ENCODE measurements at regions not wholly inside any gene's neighbourhood (a gene's known extent, or its start where the extent isn't known, plus 50 kb on each side); places are given as distances from the start of the nearest gene placed in this dataset.

DNA sequence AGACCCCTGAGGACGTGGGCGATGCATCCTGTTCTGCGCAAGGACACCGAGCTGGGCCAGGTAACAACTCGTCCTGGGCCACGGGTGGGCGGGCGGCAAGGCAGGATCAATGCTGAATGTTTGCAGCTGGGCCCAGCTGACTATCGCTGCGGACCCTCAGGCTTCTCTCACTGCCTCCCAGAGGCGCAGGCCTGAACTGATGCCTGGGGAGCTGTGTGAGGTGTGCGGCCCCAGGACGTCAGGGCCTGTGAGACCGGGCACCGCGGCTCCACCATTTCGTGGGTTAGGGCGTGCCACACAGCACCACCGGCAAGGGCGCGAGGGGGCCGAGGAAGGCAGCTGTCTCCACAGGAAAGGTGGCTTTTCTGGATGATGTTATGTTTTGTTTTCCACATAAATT is 307.4 kb downstream of the NDUFA10 start:
- no peak for TF ChIP-seq CTCF (IDR thresholded peaks at IDR 0.05)
- TF ChIP-seq EZH2phosphoT487 (IDR thresholded peaks at IDR 0.05) = no peak
- TF ChIP-seq EZH2 (IDR thresholded peaks at IDR 0.05) = no peak
- Histone ChIP-seq H3K9me3 (ENCODE audit: low read depth) (no peaks in the 10 kb centered on the region), H2AFZ (replicated peaks) (no peak overlapping the region), H3K4me2 (no peak overlapping the region), H3K36me3 (no peaks in the 10 kb centered on the region), H3K27ac (no peak overlapping the region), H3K4me1 (no peaks in the 10 kb centered on the region), H3K27me3 (no peaks in the 10 kb centered on the region), H3K79me2 (ENCODE audit: low read depth) (no peaks in the 10 kb centered on the region), H4K20me1 (ENCODE audit: low read depth) (no peaks in the 10 kb centered on the region), H3K4me3 (no peak overlapping the region), H3K9ac (no peak overlapping the region), H3F3A (ENCODE audit: low read depth) (no peaks in the 10 kb centered on the region)
- no peak overlapping the region for H3K4me3 Mint-ChIP-seq
- H3K27ac Mint-ChIP-seq = no peak overlapping the region
- H3K27me3 Mint-ChIP-seq (ENCODE audit: insufficient read depth, low read depth) = peaks cover 26% of the 10 kb centered on the region
- no peak for DNase-seq (ENCODE audit: low spot score)
- peaks cover 17% of the 10 kb centered on the region for H3K9me3 Mint-ChIP-seq
- no peaks in the 10 kb centered on the region for H3K36me3 Mint-ChIP-seq
- peaks cover 16% of the 10 kb centered on the region for H3K4me1 Mint-ChIP-seq

- Histone ChIP-seq H3K9ac (no peak overlapping the region), H3F3A (ENCODE audit: low read depth) (no peaks in the 10 kb centered on the region), H3K9me3 (ENCODE audit: low read depth) (no peaks in the 10 kb centered on the region), H3K4me2 (no peak overlapping the region), H3K27ac (no peak overlapping the region), H3K4me1 (no peaks in the 10 kb centered on the region), H3K4me3 (no peak overlapping the region), H3K36me3 (no peaks in the 10 kb centered on the region), H2AFZ (replicated peaks) (no peak overlapping the region), H4K20me1 (ENCODE audit: low read depth) (no peaks in the 10 kb centered on the region), H3K27me3 (no peaks in the 10 kb centered on the region), H3K79me2 (ENCODE audit: low read depth) (no peaks in the 10 kb centered on the region)
- TF ChIP-seq CTCF (IDR thresholded peaks at IDR 0.05) = no peak
- Mint-ChIP-seq H3K27me3 (ENCODE audit: insufficient read depth, low read depth) (peaks cover 29% of the 10 kb centered on the region), H3K36me3 (no peaks in the 10 kb centered on the region), H3K4me1 (peaks cover 16% of the 10 kb centered on the region), H3K4me3 (no peak overlapping the region), H3K27ac (no peak overlapping the region), H3K9me3 (peaks cover 20% of the 10 kb centered on the region)
- no peak for DNase-seq (ENCODE audit: low spot score)
Observed at GRCh38 chr2:239717319-239717675, 307.8 kb downstream of the NDUFA10 start.

DNA sequence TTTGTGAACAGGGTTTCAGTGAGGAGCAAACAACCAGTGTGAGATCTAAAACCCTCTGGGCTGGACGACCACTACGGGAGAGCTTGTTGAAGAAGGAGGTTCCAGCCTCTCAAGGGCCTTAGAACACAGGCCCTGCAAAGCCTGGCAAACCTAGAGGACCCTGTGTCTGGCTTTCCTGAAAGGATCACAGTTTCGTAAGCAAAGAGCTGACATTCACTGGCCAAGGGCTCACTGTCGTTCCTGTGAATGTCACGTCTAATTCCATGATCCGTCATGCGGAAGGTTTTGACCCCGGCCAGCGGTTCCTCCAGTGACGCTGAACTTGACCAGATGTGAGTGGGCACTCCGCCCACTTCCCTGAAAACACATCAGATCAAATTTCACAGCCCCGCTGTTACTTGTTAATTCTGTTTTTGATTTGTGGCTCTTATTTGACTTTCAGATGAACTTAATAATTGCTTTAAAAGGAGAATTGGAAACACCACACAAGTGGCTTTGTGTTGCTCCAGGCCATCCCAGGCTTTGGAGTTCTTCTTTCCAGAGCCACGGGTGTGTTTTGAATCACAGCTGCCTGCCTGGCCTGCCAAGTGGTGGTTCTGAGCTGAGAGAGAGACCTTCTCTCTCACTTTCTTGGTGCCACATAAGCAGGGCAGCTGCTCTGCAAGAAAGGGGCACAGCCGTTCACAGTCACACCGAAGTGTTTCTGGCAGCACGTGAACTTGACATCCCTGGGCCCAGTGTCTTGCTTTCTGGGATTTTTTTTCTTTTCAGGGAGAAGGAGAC is 308.4 kb downstream of the NDUFA10 start:
- Mint-ChIP-seq H3K4me1 (peaks cover 16% of the 10 kb centered on the region), H3K9me3 (peaks cover 20% of the 10 kb centered on the region), H3K4me3 (no peak overlapping the region), H3K27me3 (ENCODE audit: insufficient read depth, low read depth) (peaks cover 29% of the 10 kb centered on the region), H3K27ac (peak overlapping the region; percentile 59), H3K36me3 (no peaks in the 10 kb centered on the region)
- no peaks in the 10 kb centered on the region for H3K9me3 ChIP-seq (ENCODE audit: low read depth)
- TF ChIP-seq EZH2phosphoT487 (IDR thresholded peaks at IDR 0.05) (no peak), EZH2 (IDR thresholded peaks at IDR 0.05) (no peak), CTCF (IDR thresholded peaks at IDR 0.05) (no peak)
- H3K9ac ChIP-seq = no peak overlapping the region
- DNase-seq (ENCODE audit: low spot score) = no peak
- H3K27me3 ChIP-seq = no peaks in the 10 kb centered on the region
- H3F3A ChIP-seq (ENCODE audit: low read depth) = no peaks in the 10 kb centered on the region
- no peaks in the 10 kb centered on the region for H3K79me2 ChIP-seq (ENCODE audit: low read depth)
- H3K4me2 ChIP-seq = no peak overlapping the region
- H3K4me3 ChIP-seq = no peak overlapping the region
- H4K20me1 ChIP-seq (ENCODE audit: low read depth) = no peaks in the 10 kb centered on the region
- H2AFZ ChIP-seq (replicated peaks) = no peak overlapping the region
- H3K4me1 ChIP-seq = no peaks in the 10 kb centered on the region
- no peaks in the 10 kb centered on the region for H3K36me3 ChIP-seq
- no peak overlapping the region for H3K27ac ChIP-seq

All from neural progenitor cell (in vitro differentiated cells).